Stimulated activated CD8-positive, alpha-beta memory T cell treated with anti-CD3 and anti-CD28 coated beads, Interleukin-15, amount 100 ng/mL, for 48 hours (primary cell): ENCODE measurements at regions not wholly inside any gene's neighbourhood (a gene's known extent, or its start where the extent isn't known, plus 50 kb on each side); places are given as distances from the start of the nearest gene placed in this dataset.
"Not testable (repeated sequence)": the region's sequence is repeated elsewhere in the genome, so short reads cannot be mapped to it uniquely, and the experiment has no call there.

Experiments used
- DNase-seq, 2 donors: peaks; one replicate each; pipeline ENCODE4 v3.0.0-alpha.2; 2020; ENCODE audit warnings: low read depth in 2 of 2

- DNase-seq: no peak
These were observed 229.8 kb upstream of the LRIG3 start for GRCh38 chr12:59149995-59150642.

DNA sequence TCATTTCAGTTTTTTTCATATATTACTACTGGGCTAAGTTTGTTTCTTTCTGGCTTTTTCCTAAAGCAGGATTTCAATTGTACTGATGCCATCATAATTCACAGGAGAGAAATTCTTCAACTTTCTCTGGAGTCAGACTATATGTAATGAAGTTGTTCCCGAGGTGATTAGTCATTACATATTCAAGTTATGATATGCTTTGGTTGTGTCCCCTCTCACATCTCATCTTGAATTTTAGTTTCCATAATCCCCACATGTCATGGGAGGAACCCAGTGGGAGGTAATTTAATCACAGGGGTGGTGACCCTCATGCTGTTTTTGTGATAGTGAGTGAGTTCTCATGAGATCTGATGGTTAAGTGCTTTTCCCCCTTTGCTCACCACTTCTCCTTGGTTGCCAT lies 227.5 kb upstream of the LRIG3 start:
- DNase-seq: no peak

GRCh38 chr12:59142183-59142790 lies 222.0 kb upstream of the LRIG3 start:
- DNase-seq: no peak

DNA sequence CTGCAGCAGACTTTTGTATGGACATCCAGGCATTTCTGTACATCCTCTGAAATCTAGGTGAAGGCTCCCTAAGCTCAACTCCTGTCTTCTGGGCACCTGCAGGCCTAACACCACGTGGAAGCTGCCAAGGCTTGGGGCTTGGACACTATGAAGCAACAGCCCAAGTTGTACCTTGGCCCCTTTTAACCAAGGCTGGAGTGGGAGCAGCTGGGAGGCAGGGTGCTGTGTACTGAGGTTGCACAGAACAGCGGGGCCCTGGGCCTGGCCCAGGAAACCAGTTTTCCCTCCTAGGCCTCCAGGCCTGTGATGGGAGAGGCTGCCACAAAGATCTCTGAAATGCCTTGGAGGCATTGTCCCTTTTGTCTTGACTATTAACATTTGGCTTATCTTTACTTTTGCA lies 214.4 kb upstream of the LRIG3 start:
- no peak for DNase-seq

GRCh38 chr12:59131462-59131861 lies 211.2 kb upstream of the LRIG3 start:
- DNase-seq: no peak

- no peak for DNase-seq
These were observed 202.5 kb upstream of the LRIG3 start for GRCh38 chr12:59122784-59123183.

DNA sequence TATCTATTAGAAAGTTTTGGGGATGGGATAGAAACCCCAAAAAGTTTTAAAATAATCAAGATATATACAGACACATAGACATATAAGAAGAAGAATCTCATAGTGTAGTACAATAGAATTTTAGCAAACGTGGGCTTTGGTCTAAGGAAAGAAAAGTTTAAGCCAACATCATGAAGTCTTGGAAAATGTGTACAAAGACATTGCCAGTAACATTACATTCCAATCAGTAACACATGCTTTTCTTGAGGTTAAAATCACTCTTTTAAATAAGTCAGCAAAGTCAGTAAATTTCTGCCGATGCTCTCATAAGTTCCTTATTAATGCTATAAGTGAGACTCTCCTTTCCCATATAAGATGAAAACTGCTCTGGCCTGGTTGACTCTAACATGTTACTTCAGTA lies 201.1 kb upstream of the LRIG3 start:
- DNase-seq: no peak

DNA sequence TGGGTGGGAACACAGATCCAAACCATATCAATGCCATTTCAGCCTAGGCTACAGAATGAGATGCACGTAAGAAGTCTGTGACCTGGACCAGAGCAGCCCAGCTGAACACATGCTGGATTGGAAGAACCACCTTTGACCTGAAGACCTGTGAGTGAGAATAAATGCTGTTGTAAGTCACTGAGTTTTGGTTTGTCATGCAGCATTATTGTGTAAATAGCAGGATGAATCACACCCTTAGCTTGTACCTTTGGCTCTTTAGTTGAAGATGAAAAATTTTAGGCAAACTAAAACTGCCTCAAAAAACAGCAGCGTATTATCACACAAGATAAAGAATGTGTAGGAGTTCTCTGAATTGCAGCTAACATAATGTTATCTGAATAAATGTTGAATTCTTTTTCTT lies 199.4 kb upstream of the LRIG3 start:
- DNase-seq: no peak

- DNase-seq: no peak
These were observed 198.1 kb upstream of the LRIG3 start for GRCh38 chr12:59118356-59118755.

DNA sequence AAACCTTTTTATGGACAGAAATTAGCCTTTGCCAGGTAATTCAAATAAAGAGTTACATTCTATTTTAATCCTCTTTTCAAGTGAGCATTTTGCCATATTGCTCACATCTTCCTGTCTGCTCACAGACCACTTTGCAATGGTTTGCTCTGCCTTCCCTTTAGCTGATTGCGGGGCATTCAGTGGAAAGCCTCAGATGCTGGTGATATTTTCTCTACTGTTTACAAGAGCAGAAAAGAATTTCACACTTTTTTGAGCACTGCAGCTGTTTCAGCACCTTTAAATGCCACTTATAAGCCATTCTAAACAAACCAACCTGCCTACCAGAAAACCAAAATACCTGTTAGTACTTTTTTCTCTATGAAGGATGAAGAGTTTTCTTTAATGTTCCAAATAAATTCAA lies 195.7 kb upstream of the LRIG3 start:
- DNase-seq: no peak

DNA sequence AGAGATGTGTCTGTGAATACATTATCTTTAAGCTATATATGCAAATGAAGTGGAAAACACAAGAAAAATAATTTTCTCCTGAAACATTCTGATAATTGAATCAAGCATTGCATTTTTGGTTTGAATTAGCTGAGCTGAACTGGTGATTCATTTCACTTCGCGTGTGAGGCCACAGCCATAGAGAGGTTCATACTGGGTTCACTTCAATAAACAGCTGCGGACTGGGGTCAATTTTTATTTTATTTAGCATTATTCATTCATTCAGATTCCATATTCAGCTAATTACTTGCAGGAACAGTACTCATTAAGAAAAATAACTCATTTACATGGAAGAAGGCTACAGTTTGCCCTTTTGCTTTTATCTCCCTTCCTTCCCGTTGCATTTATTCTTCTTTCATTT lies 195.2 kb upstream of the LRIG3 start:
- DNase-seq: no peak

DNA sequence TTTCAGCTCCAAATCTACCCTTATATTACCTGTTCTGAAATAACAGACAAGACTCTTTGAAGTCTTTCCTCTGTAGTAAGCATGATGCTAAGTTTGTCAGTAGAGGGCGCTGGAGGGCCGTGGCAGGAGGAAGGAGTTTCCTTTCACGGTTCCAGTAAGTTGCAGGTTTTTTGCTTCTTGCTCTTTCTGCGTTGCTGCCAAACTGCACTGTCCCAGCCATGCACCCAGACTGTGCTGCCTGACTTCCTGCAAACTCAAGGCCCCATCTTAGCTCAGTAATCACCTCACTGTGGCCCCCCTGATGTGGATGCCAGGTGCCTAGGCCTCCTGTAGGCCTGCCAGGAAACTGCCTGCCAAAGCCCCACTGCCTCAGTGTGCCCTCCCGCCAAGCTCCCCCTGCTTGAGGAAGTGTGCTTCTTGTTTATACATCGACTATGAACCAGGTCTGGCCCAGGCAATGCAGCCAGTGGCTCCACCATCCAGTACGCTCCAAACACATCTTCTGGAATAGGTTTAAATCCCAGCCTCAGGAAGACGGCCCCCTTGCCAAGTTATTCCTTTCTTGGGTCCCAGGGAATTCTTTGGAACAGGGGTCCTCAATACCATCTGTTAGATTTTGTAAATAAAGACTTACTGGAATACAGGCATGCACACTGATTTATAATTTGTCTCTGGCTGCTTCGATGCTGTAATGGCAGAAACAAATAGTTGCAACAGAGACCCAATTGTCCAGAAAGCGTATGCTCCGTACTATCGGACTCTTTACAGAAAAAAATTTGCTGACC lies 193.7 kb upstream of the LRIG3 start:
- peak; percentile 8 to 14 for DNase-seq

DNA sequence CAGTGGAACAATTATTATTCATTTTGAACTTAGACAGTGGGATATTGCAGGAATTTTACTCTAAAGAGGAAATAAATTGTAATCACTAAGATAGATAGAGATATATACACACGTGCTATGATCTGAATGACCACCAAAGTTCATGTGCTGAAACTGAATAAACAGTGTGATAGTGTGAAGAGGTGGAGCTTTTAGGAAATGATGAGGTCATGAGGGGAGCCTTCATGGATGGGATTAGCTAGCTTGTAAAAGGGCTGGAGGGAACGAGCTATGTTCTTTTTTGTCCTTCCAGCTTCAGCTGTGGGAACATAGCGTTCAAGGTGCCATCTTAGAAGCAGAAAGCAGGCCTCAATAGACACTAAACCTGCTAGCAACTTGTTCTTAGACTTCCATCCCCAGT lies 191.5 kb upstream of the LRIG3 start:
- no peak for DNase-seq

DNA sequence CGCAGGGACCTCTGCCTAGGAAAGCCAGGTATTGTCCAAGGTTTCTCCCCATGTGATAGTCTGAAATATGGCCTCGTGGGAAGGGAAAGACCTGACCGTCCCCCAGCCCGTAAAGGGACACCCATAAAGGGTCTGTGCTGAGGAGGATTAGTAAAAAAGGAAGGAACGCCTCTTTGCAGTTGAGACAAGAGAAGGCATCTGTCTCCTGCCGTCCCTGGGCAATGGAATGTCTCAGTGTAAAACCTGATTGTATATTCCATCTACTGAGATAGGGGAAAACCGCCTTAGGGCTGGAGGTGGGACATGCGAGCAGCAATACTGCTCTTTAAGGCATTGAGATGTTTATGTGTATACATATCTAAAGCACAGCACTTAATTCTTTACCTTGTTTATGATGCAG lies 188.2 kb upstream of the LRIG3 start:
- DNase-seq: not testable (repeated sequence)

GRCh38 chr12:59100585-59100984 lies 180.3 kb upstream of the LRIG3 start:
- no peak for DNase-seq

GRCh38 chr12:59097876-59098275 lies 177.6 kb upstream of the LRIG3 start:
- DNase-seq: no peak

- DNase-seq: no peak
These were observed 175.9 kb upstream of the LRIG3 start for GRCh38 chr12:59096246-59096645.

DNA sequence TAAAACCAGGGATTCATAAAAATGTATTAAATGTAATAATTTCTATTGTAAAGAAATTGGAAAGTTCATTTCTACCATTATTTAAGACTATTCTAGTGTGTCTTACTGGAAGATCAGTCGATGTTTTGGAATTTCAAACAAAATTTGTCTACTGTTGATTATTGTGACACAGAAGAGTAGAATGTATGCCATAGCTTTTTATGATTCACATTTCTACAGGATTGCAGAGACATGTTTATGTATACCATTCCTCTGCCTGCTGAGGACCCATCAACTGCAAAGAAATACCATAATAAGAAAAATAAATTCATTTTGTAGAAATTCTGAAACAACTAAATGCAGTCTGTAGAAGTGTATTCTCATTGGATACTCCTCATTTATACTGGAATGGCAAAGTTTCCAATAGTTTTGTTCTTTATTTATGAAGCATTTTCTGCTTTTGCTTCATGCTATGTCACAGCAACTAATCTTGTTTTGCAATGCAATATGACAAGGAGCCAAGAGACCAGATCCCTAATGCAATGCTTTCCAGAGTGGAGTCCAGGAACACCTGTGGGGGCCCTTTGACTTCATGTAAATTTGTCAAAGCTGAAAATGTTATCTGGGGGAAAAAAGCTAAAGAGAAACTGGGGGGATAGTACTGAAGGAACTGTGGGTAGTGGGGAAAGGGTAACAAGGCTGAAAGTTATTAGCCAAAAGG lies 172.9 kb upstream of the LRIG3 start:
- DNase-seq: no peak

DNA sequence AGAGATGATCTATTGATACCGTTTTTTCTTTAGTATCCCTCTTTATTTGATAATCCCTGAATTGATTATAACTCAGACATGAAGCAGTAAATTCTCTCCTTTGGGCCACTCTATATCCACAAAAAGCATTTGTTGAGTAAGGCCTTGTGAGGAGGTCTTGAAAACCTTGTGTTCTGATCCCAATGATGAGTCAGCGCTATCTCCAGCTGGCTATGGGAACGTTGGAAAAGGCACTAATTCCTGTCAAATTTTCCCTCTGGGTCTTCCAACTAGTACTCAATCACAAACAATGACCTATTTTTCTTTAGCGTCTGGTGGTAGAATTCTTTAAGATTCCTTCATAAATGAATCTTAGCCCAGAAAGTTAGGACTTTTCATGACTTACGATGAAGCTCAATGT lies 168.4 kb upstream of the LRIG3 start:
- no peak for DNase-seq

DNA sequence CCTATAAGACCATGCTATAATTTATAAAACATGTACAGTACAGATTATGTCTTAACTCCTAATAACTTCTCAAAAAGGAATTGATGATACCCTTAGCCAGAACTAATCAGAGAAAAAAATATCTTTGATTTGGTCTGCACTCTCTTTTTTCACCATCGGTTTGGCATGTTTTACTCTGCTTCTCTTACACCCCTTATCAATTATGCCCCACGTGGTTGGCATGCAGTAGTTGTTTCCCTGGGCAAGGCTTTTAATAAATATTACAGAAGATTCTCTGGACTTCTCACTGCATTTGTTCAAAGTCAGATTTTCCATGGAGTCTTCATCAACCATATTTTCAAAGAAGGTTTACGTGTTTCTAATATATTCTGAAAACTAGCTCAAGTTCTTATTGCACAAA lies 167.4 kb upstream of the LRIG3 start:
- no peak for DNase-seq

DNA sequence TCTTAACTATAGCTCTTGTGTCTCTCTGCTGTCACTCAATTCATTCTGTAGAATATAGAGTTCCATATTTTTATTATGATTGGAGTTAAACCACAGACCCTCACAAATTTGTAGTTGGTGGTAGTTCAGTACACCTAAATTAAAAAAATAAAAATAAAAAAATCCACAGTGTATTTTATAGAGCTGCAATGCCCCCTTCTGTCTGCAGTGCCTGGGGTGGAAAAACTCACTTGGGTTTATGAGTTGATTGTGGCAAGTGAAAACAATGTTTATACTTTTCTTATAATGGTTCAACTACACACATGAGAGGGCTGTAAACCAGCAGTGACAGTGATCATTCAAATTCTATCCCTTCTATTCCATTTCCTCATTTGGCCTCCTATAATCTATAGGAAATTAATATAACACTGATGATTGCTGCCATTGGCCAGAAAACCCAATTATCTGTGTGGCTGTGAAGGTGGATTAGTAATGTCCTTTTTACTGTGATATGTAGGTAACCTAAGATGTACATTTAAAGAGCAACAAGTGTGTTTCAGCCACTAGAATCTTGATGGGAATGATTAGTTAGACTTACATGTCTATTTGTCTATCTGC lies 166.9 kb upstream of the LRIG3 start:
- DNase-seq: no peak

GRCh38 chr12:59086126-59086525 lies 165.8 kb upstream of the LRIG3 start:
- no peak for DNase-seq
